HepG2 (cell line): ENCODE measurements at regions not wholly inside any gene's neighbourhood (a gene's known extent, or its start where the extent isn't known, plus 50 kb on each side); places are given as distances from the start of the nearest gene placed in this dataset.

Experiments
- HDAC2 ChIP-seq: sonication (generic); formaldehyde crosslinking; IDR thresholded peaks from 2 replicates; pipeline ENCODE4 v1.4.0; 2020; ENCODE audit warnings: missing genetic modification reagents
- MAFK ChIP-seq, 2 experiments: IDR thresholded peaks in 1 of 2; conservative IDR thresholded peaks in 1 of 2; 2 replicates each; pipeline ENCODE4 v1.6.1; 2011; ENCODE audit warnings: improper control_type of control experiment in 2 of 2, low read length in 2 of 2
- MXI1 ChIP-seq: IDR thresholded peaks from 3 replicates; pipeline ENCODE4 v1.6.1; 2012; ENCODE audit warnings: low read depth, low read length, inconsistent platforms, borderline replicate concordance
- POLR2A ChIP-seq, 2 experiments: IDR thresholded peaks; 2 replicates each; pipeline ENCODE4 v1.6.1; 2011; ENCODE audit warnings: low read depth in 2 of 2, low read length in 2 of 2, mild to moderate bottlenecking in 1 of 2, moderate library complexity in 1 of 2; ENCODE audit not compliant: insufficient read depth in 1 of 2
- YY1 ChIP-seq: IDR thresholded peaks from 2 replicates; pipeline ENCODE4 v1.6.1; 2011; ENCODE audit warnings: low read length, low read depth, moderate library complexity, mild to moderate bottlenecking; ENCODE audit not compliant: insufficient read depth, insufficient replicate concordance
- TF ChIP-seq, protein P1 (sequence below): sonication (generic); formaldehyde crosslinking; IDR thresholded peaks from 2 replicates; pipeline ENCODE4 v1.4.0; 2020; ENCODE audit warnings: missing genetic modification reagents, mild to moderate bottlenecking, borderline replicate concordance
- TF ChIP-seq, protein P2 (sequence below): IDR thresholded peaks from 2 replicates; pipeline ENCODE4 v1.6.1; 2016
- TF ChIP-seq, protein P3 (sequence below): IDR thresholded peaks from 2 replicates; pipeline ENCODE4 v1.6.1; 2016; ENCODE audit warnings: missing compliant biosample characterization, missing genetic modification reagents, borderline replicate concordance

DNA sequence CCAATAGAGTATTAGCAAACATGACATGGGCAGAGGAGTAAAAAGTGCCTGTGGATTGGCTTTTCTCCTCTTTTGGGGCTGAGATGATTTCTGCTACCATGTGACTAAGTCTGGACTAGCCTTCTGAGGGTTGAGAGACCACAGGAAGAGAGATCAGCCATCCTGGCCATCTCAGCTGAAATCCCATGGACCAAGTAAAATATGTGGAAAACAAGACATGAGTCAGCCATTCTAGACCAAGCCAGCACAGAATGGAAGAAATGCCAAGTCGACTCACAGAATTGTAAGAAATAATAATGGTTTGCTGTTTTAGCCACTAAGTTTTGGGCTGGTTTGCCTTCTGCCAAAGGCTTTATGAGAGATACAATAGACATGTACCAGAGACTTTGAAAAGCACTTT lies 377.8 kb downstream of the CHSY3 start:
- TF ChIP-seq MXI1, result no peak
- TF ChIP-seq POLR2A (IDR thresholded peaks at IDR 0.05; ENCODE audit: insufficient read depth in 1 of 2, low read depth in 2 of 2, low read length in 2 of 2), result no peak
- no peak for TF ChIP-seq HDAC2 (CRISPR knock-in tag)
- TF ChIP-seq YY1, result no peak
- no peak for TF ChIP-seq MAFK (conservative IDR thresholded peaks at IDR 0.05 in 1 of 2, IDR thresholded peaks at IDR 0.05 in 1 of 2; ENCODE audit: low read length in 2 of 2)
- TF ChIP-seq, protein P1, sequence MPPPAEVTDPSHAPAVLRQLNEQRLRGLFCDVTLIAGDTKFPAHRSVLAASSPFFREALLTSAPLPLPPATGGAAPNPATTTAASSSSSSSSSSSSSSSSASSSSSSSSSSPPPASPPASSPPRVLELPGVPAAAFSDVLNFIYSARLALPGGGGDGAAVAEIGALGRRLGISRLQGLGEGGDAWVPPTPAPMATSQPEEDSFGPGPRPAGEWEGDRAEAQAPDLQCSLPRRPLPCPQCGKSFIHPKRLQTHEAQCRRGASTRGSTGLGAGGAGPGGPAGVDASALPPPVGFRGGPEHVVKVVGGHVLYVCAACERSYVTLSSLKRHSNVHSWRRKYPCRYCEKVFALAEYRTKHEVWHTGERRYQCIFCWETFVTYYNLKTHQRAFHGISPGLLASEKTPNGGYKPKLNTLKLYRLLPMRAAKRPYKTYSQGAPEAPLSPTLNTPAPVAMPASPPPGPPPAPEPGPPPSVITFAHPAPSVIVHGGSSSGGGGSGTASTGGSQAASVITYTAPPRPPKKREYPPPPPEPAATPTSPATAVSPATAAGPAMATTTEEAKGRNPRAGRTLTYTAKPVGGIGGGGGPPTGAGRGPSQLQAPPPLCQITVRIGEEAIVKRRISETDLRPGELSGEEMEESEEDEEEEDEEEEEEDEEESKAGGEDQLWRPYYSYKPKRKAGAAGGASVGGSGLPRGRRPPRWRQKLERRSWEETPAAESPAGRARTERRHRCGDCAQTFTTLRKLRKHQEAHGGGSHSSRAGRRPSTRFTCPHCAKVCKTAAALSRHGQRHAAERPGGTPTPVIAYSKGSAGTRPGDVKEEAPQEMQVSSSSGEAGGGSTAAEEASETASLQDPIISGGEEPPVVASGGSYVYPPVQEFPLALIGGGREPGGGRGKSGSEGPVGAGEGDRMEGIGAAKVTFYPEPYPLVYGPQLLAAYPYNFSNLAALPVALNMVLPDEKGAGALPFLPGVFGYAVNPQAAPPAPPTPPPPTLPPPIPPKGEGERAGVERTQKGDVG (CRISPR knock-in tag), result no peak
- TF ChIP-seq, protein P2, sequence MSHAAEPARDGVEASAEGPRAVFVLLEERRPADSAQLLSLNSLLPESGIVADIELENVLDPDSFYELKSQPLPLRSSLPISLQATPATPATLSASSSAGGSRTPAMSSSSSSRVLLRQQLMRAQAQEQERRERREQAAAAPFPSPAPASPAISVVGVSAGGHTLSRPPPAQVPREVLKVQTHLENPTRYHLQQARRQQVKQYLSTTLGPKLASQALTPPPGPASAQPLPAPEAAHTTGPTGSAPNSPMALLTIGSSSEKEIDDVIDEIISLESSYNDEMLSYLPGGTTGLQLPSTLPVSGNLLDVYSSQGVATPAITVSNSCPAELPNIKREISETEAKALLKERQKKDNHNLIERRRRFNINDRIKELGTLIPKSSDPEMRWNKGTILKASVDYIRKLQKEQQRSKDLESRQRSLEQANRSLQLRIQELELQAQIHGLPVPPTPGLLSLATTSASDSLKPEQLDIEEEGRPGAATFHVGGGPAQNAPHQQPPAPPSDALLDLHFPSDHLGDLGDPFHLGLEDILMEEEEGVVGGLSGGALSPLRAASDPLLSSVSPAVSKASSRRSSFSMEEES (CRISPR knock-in tag), result no peak
- TF ChIP-seq, protein P3, sequence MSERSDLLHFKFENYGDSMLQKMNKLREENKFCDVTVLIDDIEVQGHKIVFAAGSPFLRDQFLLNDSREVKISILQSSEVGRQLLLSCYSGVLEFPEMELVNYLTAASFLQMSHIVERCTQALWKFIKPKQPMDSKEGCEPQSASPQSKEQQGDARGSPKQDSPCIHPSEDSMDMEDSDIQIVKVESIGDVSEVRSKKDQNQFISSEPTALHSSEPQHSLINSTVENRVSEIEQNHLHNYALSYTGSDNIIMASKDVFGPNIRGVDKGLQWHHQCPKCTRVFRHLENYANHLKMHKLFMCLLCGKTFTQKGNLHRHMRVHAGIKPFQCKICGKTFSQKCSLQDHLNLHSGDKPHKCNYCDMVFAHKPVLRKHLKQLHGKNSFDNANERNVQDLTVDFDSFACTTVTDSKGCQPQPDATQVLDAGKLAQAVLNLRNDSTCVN (CRISPR knock-in tag), result no peak
